CD14-positive monocyte (primary cell): ENCODE measurements at regions not wholly inside any gene's neighbourhood (a gene's known extent, or its start where the extent isn't known, plus 50 kb on each side); places are given as distances from the start of the nearest gene placed in this dataset.
"Not testable (repeated sequence)": the region's sequence is repeated elsewhere in the genome, so short reads cannot be mapped to it uniquely, and the experiment has no call there.

Experiments used
- DNase-seq, 3 donors: peaks; one replicate each; pipeline ENCODE4 v3.0.0-alpha.2; 2011 to 2022
- H2AFZ ChIP-seq: 2 replicates; pipeline ENCODE4 v1.6.0; 2012; ENCODE audit warnings: mild to moderate bottlenecking, low read depth, low read length, inconsistent platforms; ENCODE audit not compliant: insufficient read depth, poor library complexity, severe bottlenecking
- H3K27ac ChIP-seq, 2 donors: 1 replicate in 1 of 2; 2 replicates in 1 of 2; pipeline ENCODE4 v1.5.1; 2012 to 2013; ENCODE audit warnings: low read length in 2 of 2, control low read depth in 1 of 2, inconsistent platforms in 1 of 2, low read depth in 1 of 2, mild to moderate bottlenecking in 1 of 2
- H3K27me3 ChIP-seq, 2 donors: one replicate each; pipeline versions ENCODE4 v1.6.0 to v1.6.1; 2011 to 2013; ENCODE audit warnings: low read length in 2 of 2; ENCODE audit not compliant: control insufficient read depth in 2 of 2, insufficient read depth in 2 of 2
- H3K36me3 ChIP-seq, 2 donors: replicated peaks in 1 of 2; 1 replicate in 1 of 2; 2 replicates in 1 of 2; pipeline versions ENCODE4 v1.5.1 to v1.6.1; 2012 to 2013; ENCODE audit warnings: low read length in 2 of 2, control low read depth in 1 of 2, inconsistent platforms in 1 of 2, mild to moderate bottlenecking in 1 of 2; ENCODE audit not compliant: insufficient read depth in 2 of 2, control insufficient read depth in 1 of 2
- H3K4me1 ChIP-seq, 2 donors: 1 replicate in 1 of 2; 2 replicates in 1 of 2; pipeline versions ENCODE4 v1.5.1 to v1.6.1; 2012 to 2013; ENCODE audit warnings: low read length in 2 of 2, control low read depth in 1 of 2, inconsistent platforms in 1 of 2, mild to moderate bottlenecking in 1 of 2, moderate library complexity in 1 of 2; ENCODE audit not compliant: insufficient read depth in 2 of 2, control insufficient read depth in 1 of 2
- H3K4me2 ChIP-seq: replicated peaks from 2 replicates; pipeline ENCODE3; 2012; ENCODE audit warnings: low read length, moderate library complexity, mild to moderate bottlenecking; ENCODE audit not compliant: poor library complexity, severe bottlenecking; ENCODE audit errors: extremely low read depth
- H3K4me3 ChIP-seq, 3 experiments: fragments of 200-600 bp in 1 of 3; sonication (generic) in 1 of 3; replicated peaks in 1 of 3; 1 replicate in 2 of 3; 2 replicates in 1 of 3; pipeline ENCODE4 v1.5.1; 2011 to 2013; ENCODE audit warnings: low read length in 3 of 3, mild to moderate bottlenecking in 3 of 3, control low read depth in 2 of 3, low read depth in 2 of 3, inconsistent platforms in 1 of 3, moderate library complexity in 1 of 3
- H3K79me2 ChIP-seq: 2 replicates; pipeline ENCODE4 v1.6.0; 2012; ENCODE audit warnings: mild to moderate bottlenecking, control low read depth, inconsistent platforms, low read length, moderate library complexity; ENCODE audit not compliant: insufficient read depth
- H3K9ac ChIP-seq: 2 replicates; pipeline ENCODE4 v1.6.0; 2017; ENCODE audit warnings: low read length, mild to moderate bottlenecking; ENCODE audit not compliant: insufficient read depth, poor library complexity, severe bottlenecking
- H3K9me3 ChIP-seq, 2 donors: replicated peaks in 1 of 2; 1 replicate in 1 of 2; 2 replicates in 1 of 2; pipeline versions ENCODE4 v1.5.1 to v1.6.1; 2012 to 2013; ENCODE audit warnings: low read length in 2 of 2, control low read depth in 1 of 2; ENCODE audit not compliant: control insufficient read depth in 1 of 2, insufficient read depth in 1 of 2
- H4K20me1 ChIP-seq: 2 replicates; pipeline ENCODE4 v1.6.0; 2012; ENCODE audit warnings: mild to moderate bottlenecking, low read length, control low read depth, moderate library complexity; ENCODE audit not compliant: insufficient read depth
- H3K27ac Mint-ChIP-seq, 7 donors: one replicate each; pipeline ENCODE4 v1.8.0; 2020; ENCODE audit warnings: mild to moderate bottlenecking in 7 of 7, mixed read lengths in 7 of 7, moderate library complexity in 6 of 7, inconsistent platforms in 2 of 7
- H3K27me3 Mint-ChIP-seq, 3 donors: one replicate each; pipeline ENCODE4 v1.8.0; 2021 to 2022; ENCODE audit warnings: low read depth in 3 of 3, mild to moderate bottlenecking in 3 of 3, mixed read lengths in 3 of 3, moderate library complexity in 3 of 3, inconsistent platforms in 1 of 3
- H3K36me3 Mint-ChIP-seq, 2 donors: one replicate each; pipeline ENCODE4 v1.8.0; 2020; ENCODE audit warnings: mixed read lengths in 2 of 2, inconsistent platforms in 1 of 2, mild to moderate bottlenecking in 1 of 2
- H3K4me1 Mint-ChIP-seq: one replicate; pipeline ENCODE4 v1.8.0; 2020; ENCODE audit warnings: mild to moderate bottlenecking, mixed read lengths
- H3K4me3 Mint-ChIP-seq, 2 donors: one replicate each; pipeline ENCODE4 v1.8.0; 2020; ENCODE audit warnings: mild to moderate bottlenecking in 2 of 2, mixed read lengths in 2 of 2, moderate library complexity in 1 of 2
- H3K9me3 Mint-ChIP-seq, 7 donors: one replicate each; pipeline ENCODE4 v1.8.0; 2020 to 2022; ENCODE audit warnings: mixed read lengths in 7 of 7, mild to moderate bottlenecking in 6 of 7, moderate library complexity in 6 of 7, inconsistent platforms in 2 of 7
- CTCF ChIP-seq: fragments of 200-600 bp; IDR thresholded peaks from one replicate; pipeline ENCODE4 v1.8.0; 2022; ENCODE audit warnings: antibody characterized with exemption, mild to moderate bottlenecking
- WGBS: methylation state at CpG from one replicate; pipeline ENCODE4 v1.1.5; 2013; ENCODE audit warnings: missing lambda C conversion rate; ENCODE audit not compliant: insufficient coverage; 5-methylcytosine and 5-hydroxymethylcytosine counted together
- intact Hi-C, 2 donors: fragments of 100-400 bp; cut with micrococcal nuclease; formaldehyde crosslinking; loops; one replicate each; pipeline versions ENCODE4 v1.15.0 to v1.15.1; 2023

- Histone ChIP-seq H3K4me1 (no peaks in the 10 kb centered on the region), H3K36me3 (no peaks in the 10 kb centered on the region), H3K9ac (no peak overlapping the region), H3K4me3 (no peak overlapping the region), H3K27ac (no peak overlapping the region), H3K4me2 (no peak overlapping the region), H3K27me3 (no peaks in the 10 kb centered on the region), H3K9me3 (peaks cover 0 to 34% of the 10 kb centered on the region in 2 donors), H4K20me1 (no peaks in the 10 kb centered on the region), H3K79me2 (no peaks in the 10 kb centered on the region), H2AFZ (no peak overlapping the region)
- intact Hi-C loops: no loop called here
- no peaks in the 10 kb centered on the region for H3K4me1 Mint-ChIP-seq
- whole genome bisulfite sequencing: no CpG with 5 or more reads among the region's 1 CpG
- no peak for DNase-seq
- no peak for TF ChIP-seq CTCF
- no peak overlapping the region for H3K4me3 Mint-ChIP-seq
- H3K9me3 Mint-ChIP-seq: peaks cover 5 to 10% (median 8%) of the 10 kb centered on the region in 7 donors
- no peak overlapping the region for H3K27ac Mint-ChIP-seq
- no peaks in the 10 kb centered on the region for H3K36me3 Mint-ChIP-seq
- peaks cover 0 to 3% (median 0%) of the 10 kb centered on the region in 3 donors for H3K27me3 Mint-ChIP-seq
Measured at GRCh38 chr12:33876618-33877017, 145.7 kb upstream of the ALG10 start.

GRCh38 chr12:33892425-33892824 lies 129.9 kb upstream of the ALG10 start:
- no peak overlapping the region for H3K27ac ChIP-seq
- H3K27ac Mint-ChIP-seq: no peak overlapping the region
- TF ChIP-seq CTCF: no peak
- H3K79me2 ChIP-seq: no peaks in the 10 kb centered on the region
- peaks cover 0 to 3% of the 10 kb centered on the region in 2 donors for H3K9me3 ChIP-seq
- WGBS: 60% methylated on average over 1 of the region's 3 CpGs
- no peaks in the 10 kb centered on the region for H3K36me3 ChIP-seq
- H3K4me3 ChIP-seq: no peak overlapping the region
- no peak overlapping the region for H2AFZ ChIP-seq
- H3K27me3 Mint-ChIP-seq: no peaks in the 10 kb centered on the region
- H3K4me2 ChIP-seq: no peak overlapping the region
- H4K20me1 ChIP-seq: no peaks in the 10 kb centered on the region
- DNase-seq: no peak
- H3K9ac ChIP-seq: no peak overlapping the region
- H3K36me3 Mint-ChIP-seq: no peaks in the 10 kb centered on the region
- no peaks in the 10 kb centered on the region for H3K4me1 ChIP-seq
- intact Hi-C loops: no loop called here
- H3K4me1 Mint-ChIP-seq: no peaks in the 10 kb centered on the region
- peaks cover 0 to 15% (median 6%) of the 10 kb centered on the region in 7 donors for H3K9me3 Mint-ChIP-seq
- H3K4me3 Mint-ChIP-seq: no peak overlapping the region
- no peaks in the 10 kb centered on the region for H3K27me3 ChIP-seq

- H3K36me3 ChIP-seq, H3K9ac ChIP-seq, H3K36me3 Mint-ChIP-seq, H3K4me1 Mint-ChIP-seq, H3K27ac ChIP-seq, DNase-seq, H3K4me2 ChIP-seq, H4K20me1 ChIP-seq, H3K79me2 ChIP-seq, H3K4me3 Mint-ChIP-seq, H3K4me1 ChIP-seq, H3K27ac Mint-ChIP-seq, H3K4me3 ChIP-seq, H3K27me3 ChIP-seq, intact Hi-C loops, H3K27me3 Mint-ChIP-seq, H2AFZ ChIP-seq: not testable (repeated sequence)
- H3K9me3 Mint-ChIP-seq: peaks cover 14 to 36% (median 20%) of the 10 kb centered on the region in 7 donors
- H3K9me3 ChIP-seq: peaks cover 9 to 13% of the 10 kb centered on the region in 2 donors
- 89% methylated on average over 4 of the region's 5 CpGs for WGBS
Measured at GRCh38 chr12:33920460-33920859, 101.8 kb upstream of the ALG10 start.
